GM18861 (cell line): ENCODE measurements at regions not wholly inside any gene's neighbourhood (a gene's known extent, or its start where the extent isn't known, plus 50 kb on each side); places are given as distances from the start of the nearest gene placed in this dataset.

Experiments used
- ATAC-seq: cut with Tn5 transposase; IDR thresholded peaks from one replicate; pipeline ENCODE4 v1.9.1; 2021; ENCODE audit not compliant: unreplicated experiment

DNA sequence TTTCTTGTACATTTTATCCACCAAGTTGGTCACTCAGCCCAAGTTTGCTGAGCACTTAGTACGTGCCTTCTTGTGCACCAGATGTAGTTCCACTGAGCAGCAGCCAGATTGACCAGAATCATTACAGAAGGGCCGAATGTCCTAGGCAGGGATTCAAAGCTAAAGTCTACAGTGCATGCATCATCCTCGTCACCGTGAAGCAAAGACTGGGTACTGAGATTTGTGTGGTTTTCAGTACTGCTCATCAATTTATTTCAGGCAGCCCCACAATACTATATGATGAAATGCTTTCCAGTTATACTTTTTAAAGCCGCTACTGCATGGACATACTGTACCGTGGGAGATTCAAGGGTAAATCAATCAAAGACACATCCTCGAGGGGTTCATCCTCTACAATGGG, 227.0 kb downstream of the ARRDC4 start:
- no peak for ATAC-seq

DNA sequence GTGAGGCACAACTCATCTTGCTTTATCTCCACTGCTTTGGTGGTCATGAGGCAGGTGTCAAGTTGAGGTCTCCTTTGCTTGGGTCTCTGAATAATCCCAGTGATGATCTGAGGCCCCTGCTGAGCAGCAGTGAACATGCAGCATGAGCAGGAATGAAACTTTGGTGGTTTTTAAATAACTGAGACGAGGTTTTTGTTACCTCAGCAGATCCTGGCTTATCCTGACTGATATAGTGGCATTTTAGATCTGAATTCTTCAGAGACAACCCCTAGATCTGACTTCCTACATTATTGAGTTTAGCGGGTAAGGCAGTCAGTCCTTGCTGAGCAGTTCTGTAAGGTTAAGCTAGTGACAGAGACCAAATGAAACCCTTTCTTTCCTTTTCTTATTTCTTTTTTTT, 230.4 kb downstream of the ARRDC4 start:
- ATAC-seq: no peak

DNA sequence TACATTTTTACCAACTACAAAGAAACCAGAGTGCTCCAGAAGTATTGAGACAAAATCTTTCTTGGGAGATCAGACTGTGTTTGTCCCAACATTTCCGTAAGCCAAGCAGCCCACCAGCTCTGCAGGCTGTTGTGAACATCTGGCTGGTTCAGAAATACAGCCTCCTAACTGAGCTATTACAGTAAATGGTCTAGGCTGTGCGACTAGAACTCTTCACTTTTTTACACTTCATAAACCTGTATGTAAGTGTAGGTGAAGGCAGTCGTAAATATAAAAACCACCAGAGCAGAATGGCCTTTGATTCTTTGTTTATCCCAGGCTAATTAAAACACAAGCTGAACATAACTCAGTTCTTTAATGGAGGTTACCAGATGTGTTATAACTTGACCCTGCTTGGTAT, 235.3 kb downstream of the ARRDC4 start:
- no peak for ATAC-seq

DNA sequence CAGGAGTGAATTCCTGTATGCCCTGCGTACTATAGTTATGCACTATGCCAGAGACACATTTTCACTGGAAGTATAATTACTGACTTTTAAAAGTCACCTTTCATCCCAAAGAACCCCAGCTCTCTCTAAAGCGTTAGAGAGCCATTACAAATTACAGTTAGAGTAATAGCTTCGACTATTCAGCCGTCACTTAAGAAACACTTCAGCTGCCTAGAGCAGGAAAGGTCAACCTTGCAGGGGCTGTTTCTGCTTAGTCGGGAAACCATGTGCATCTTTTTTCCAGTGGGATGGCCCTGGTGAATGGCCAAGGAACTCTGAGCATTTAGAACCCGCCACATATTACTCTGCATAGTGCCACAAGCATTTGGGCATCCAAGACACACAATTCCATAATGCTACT, 235.9 kb downstream of the ARRDC4 start:
- no peak for ATAC-seq

DNA sequence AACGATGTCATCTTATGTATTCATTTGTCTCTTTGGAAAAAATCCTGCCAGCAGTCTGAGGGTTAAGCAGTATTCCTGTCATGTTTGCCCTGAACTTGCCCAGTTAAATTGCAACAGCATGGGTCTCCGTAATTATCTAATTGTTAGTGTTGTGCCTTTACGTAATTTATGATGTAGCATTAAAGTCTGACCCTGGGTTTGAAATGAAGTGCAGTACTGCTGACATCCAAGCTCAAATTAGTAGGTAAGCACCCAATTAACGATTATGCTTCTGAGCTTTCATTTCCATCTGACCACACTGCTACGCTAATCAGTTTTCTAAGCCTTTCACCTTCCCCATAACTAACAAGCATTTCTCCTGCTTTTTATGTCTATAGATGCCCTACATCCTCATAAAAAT, 241.8 kb downstream of the ARRDC4 start:
- ATAC-seq: no peak

DNA sequence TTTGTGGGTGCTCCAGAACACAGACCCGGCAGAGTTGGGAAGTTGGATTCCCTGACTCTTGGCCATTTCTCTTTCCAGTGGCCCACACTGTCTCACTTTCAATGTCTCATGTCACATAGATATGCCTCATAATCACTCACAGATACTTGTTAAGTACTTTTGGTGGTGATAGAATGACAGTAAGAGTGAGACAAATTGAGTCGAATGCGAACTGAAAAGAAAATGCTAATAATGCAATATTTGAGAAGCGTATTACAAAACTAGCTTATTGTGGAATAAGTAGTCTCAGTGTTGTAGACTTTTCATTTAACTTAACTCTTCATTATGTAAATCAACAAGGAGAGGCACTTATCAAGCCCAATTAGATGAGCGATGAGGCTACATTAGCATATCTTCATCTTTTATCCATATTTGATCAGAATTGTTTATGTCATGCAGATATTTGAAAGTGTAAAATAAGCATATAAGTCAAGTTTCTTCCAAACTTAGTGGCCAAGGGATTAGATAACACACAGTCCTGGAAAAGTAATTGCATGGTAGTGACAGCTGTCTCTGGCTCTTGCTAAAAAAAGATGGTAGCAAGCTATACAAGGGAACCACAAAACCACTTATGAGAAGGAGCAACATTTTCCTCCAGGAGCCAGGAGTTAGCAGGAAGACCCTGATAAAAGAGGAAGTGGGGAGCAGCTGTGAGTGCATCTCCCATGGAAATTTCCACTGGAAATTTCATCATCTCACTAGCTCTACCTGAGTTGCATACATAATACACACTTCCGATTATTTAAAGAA, 243.6 kb downstream of the ARRDC4 start:
- ATAC-seq: no peak

DNA sequence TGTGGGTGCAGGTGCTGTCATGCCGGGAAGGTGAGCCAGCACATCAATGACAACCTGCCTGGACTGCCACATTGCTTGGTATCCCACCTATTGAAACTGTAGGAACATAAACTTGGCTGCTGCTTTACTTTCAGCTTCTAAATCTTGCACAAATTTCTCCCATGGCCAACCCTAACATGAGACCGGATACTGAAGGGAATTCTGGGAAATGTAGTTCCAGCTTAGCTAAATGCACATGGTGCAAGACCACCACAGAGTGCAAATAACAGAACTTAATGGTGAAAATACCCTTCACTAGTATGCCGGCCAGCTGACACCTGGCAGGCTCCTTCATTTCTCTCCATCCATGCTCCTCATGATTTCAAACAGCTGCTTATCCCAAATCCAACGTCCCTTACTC, 247.4 kb downstream of the ARRDC4 start:
- no peak for ATAC-seq

DNA sequence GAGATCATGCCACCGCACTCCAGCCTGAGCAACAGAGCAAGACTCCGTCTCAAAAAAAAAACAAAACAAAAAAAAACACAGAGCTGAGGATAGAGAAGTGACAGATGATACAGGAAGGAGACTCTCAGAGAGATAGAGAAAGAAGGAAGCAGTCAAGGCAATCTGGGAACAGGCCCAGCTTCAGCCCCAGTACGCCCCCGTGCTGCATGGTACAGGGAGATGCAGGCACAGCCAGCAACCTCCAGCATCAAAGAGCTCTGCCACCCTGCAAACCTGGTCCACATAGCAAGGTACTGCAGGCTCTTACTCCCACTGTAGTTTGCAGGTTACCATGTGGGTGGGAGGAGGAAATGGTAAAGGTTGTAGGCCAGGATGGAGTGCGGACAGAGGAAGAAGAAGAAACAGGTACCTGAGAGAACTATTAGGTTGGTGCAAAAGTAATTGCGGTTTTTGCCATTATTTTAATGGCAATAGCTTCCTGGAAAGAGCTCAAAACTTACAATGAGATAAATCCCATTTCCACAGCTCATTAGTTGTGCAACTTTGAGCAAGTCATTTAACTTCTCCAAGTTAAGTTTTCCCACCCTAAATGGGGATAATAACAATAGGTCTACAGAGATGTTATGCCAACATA, 253.0 kb downstream of the ARRDC4 start:
- ATAC-seq: no peak

DNA sequence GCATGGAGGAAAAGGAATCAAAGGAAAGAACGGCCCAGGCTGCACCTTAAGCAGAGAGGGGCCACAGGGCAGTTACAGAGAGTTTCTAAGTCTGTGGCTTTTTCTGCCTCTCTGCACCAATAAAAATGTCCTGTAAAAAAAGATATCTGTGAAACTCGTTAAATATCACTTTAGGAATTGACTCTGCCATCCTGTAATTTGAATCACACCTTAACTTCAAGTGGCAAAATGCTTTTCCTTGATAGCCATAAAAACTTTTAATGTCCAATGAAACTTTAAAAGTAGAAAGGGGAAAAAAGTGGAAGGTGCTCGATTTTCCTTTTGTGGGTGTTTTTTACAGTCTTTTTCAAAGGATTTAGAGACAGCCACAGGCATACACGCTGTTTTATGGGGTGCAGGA, 255.7 kb downstream of the ARRDC4 start:
- ATAC-seq: no peak

DNA sequence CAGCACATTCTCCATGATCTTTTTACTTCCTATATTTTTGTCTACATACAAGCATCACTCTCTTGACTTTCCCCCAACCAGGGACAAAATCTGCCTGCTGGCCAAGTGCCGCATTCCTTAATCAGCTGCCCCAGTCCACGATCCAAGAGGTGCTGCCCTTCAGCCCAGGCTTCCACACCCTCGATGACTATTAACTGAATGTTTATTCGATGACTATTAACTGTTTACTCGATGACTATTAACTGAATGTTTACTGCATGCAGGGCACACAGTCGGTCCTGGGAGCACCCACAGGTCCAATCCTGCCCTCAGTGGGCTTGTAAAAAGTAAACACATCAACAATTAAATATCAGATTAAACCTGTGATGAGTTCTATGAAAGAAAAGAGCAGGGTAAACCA, 256.9 kb downstream of the ARRDC4 start:
- no peak for ATAC-seq

DNA sequence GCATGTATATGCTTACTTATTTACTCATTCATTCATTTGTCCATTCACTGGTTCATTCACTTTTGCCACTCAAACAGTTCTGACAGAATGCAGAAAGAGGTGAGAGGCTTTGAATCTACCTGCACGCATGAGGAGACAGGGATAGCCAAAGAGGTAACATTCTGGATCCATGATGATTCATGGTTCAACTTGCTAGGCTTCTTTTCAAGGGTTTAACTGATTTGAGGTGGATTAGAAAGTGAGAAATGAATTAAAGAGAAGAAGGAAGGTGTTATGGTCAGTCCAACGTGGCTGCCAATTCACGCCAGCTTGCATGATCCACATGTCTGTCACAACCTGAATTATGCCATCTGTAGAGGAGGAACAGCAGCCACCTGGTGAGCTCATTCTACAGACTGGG, 260.6 kb downstream of the ARRDC4 start:
- no peak for ATAC-seq

DNA sequence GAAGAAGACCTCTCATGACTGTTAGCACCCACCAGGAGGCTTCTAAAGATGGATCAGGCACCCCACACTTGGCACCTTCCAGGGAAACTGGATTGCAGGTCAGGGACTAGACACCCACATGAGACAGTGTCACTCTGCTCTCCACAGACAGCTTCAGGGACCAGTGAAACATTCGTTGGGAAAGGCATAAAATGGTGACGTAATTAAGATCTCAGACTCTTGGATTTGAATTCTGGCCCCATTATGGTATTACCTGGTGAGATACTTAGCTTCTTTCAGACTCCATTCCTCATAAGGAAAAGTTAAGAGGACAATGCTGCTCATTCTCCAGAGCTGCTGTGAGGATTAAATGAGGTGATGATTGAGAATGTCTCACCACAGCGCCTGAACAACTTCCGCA, 261.1 kb downstream of the ARRDC4 start:
- ATAC-seq: no peak

DNA sequence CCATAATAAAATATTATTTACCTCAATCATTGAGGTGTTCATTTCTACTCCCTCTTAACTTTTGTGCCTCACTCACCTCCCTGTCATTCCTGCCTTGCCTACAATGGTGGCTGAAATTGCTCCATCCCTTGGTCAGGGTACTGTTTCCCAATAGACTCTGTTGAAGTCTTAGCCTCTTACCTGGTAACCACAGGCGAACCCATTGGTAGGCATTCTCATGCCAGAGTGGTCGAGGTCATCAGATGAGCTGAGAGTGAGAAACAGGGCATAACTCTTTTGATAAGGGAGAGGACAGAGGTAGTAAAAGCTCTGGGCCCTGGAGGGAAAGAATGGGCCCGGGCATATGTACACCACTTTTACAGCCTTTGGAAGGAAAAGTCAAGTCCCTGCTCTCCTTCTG, 265.6 kb downstream of the ARRDC4 start:
- no peak for ATAC-seq

DNA sequence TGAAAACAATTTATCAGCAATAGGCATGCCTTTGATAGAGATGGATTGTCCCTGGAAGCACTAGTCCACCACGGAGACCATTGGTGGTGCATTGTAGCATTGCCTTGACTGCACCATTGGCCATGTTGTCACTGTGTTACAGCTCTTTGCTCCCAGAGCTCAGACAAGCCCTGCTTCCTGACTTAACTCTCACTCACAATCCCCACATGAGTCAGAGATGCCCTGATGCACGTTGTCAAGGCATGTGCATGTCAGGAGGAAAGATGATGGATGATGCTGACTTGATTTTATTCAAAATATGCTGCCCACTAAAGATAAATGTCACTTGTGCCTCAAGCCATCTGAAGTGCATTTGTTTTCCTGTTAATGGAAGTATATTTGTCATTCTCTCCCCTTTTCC, 266.1 kb downstream of the ARRDC4 start:
- no peak for ATAC-seq

DNA sequence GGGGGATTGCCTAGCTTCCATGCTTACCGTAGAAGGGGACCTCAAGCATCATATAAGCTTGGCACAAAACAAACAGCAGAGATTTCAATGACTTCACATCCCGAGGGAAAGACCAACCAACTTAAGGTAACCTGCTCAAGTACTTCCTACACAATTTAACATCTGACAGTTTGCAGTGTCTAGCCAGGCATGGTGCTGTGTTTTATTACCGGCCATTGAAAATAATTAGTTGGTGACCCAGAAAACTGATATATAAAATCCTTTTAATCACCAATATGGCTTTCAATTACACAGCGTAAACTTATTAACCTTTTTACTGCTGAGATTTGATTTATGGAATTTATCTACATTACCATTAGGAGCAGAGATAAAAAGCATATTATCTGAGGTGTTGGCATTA, 268.3 kb downstream of the ARRDC4 start:
- ATAC-seq: no peak

DNA sequence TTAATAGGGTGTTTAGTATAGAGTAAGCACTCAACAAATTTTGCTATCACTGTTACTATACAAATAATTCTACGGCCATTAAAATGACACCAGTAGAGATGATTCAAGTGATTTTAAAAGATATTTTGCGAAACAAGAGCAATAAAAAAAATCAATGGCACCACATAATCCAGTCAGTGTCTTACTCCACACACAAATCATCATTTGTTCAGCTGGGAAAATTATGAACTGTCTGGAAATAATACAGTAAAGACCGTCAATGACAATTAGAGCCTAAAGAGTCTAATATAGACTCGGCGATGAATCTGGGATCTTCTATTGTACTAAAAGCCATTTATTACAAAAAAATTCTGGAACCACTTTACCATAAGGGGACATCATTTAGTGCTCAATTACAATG, 270.5 kb downstream of the ARRDC4 start:
- no peak for ATAC-seq

DNA sequence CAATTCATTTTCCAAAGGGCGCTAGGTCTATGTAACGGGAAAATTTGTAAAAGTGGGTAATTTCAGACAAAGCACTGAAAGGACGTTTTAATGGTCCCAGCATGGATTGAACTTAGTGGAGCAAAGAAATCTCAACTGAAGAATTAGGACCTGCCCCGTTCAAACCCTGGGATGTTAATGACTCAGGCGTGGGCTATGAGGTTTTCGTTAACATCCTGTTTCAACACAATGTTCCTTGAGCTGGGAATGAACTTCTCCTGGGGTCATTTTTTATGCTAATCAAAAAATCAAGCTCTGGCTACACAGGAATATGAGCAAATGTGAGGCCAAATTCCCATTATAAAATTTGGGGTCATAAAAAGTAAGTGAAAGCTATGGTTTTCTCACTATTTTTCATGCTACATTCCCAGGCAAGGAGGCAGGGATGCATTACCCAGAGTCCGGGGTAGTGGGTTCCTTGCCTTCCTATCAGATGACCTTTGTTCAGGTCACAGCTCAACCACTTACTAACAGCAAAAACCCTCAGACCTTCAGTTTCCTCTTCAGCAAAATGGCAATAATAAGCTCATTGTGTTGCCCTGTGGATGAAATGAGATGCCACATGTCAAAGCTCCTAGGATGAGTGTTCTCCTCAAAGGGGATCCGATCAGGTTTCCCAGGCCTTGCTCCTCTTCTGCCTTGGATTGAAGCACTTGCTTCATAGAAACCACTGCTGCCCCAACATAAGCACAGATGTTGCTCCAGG, 271.4 kb downstream of the ARRDC4 start:
- no peak for ATAC-seq

DNA sequence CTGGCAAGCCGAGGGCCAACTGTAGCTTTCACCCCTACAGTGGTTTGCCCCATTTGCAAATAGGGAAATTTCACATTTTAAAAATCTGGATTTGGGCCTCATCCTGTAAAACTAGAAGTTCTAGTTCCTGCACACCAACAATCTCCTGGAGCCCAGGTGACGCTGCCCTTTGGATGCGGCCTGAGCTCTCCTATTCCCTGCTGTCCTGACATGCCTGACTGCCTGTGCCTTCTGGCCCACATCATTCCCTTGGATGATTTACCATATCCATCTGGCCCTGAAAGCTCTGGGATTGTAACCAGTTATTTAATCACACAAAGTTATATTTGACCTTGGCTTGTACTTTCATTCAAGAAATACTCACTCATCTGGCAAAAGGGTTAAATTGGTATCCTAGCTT, 272.3 kb downstream of the ARRDC4 start:
- ATAC-seq: no peak

DNA sequence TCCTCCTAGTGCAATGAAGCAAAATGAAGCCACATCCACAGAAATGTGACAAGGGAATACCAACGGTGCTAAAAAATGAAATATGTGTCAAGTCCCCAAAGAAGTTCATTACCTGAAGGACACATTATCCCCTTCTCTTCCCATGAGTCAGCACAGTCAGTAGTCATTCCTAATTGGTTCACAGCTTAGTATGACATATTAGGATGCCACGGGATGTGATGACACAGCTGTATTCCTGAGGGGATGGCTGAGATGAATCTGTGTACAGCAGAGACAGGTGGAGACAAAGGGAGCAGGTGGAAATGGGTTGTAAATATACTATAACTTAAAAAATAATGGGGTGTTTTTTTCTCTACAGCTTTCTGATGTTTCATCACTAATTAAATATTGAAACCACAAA, 273.4 kb downstream of the ARRDC4 start:
- no peak for ATAC-seq

DNA sequence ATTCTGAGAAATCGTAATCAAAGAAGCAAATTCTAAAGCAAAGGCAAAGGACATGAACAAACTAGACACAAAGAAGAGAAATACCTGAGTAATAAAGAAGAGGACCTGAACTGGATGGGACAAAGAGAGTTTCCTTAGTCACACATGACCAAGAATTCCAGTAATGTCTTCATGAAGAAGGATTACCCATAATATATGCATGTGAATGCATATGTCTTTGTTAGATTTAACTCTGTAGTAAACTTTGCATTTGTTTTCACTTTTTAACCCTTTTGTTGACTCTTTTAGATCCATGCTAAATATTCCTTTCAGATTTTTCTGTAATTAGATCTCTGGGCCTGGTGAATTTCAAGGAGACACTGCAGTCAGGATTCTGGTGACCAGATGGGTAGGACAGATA, 279.8 kb downstream of the ARRDC4 start:
- no peak for ATAC-seq

DNA sequence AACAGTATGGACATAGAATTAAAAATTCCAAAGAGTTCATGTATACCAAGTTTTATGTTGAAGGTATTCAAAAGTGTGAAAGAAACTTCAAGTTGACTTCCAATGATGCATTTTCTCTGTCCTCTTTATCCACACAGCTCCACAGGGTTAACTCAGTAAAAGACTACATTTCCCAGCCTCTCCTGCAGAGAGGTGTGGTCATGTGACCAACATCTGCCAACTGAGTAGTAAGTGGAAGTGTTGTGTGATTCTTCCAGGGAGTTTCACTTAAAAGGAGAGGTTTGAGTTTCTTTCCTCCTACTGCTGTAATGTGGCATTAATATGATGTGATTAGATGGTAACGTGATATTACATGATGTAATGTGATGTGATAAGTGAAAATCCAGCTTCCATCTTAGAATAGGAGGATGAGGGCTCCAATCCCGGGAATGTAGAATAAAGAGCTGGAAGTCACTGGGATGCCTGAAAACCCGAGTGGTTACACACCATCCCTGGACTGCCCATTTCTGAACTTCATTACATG, 280.6 kb downstream of the ARRDC4 start:
- no peak for ATAC-seq

DNA sequence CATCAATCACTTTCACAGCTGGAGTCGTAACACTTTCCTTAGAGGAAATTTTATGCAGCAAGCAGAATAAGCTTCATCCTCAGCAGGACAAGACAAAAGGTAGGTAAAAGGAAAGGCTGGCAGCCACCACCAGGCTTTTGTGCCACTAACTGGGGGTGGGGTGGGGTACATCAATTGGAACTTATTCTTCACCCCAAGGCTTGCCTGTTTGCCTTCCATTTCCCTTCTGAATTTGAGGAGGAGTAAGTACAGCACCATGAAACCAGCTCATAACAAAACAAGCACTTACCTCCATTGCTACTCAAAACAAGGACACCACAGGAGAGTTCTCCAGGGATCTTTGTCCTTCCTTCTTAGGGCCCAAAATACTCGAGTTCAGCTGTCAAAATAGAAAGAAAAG, 296.8 kb downstream of the ARRDC4 start:
- no peak for ATAC-seq
